HepG2 (cell line): ENCODE measurements at regions not wholly inside any gene's neighbourhood (a gene's known extent, or its start where the extent isn't known, plus 50 kb on each side); places are given as distances from the start of the nearest gene placed in this dataset.
A peak's percentile ranks its signal among the peaks of the same experiment; 100 is the strongest.

Experiments used
- ATAC-seq: fragments of 200-7000 bp; cut with Tn5 transposase; 3 replicates; pipeline ENCODE4 v1.9.1; 2020; ENCODE audit warnings: mild to moderate bottlenecking, moderate library complexity
- BruUV-seq: library from RNA; stranded (reverse); fragments of 400-500 nt; replicated peaks from 2 replicates; lab custom pipeline; 2021; lab: Mats Ljungman, UMichigan
- CTCF ChIA-PET: fragments of 300-600 bp; formaldehyde crosslinking; extraction: SDS; loops from one replicate; lab custom pipeline; 2021; ENCODE audit warnings: low total read pairs, inconsistent platforms, low intra/inter-chr PET ratio; lab: Yijun Ruan, JAX
- POLR2A ChIA-PET: fragments of 350-600 bp; sonication (Branson Sonifier 250); formaldehyde crosslinking; loops from one replicate; lab custom pipeline; 2020; ENCODE audit warnings: antibody characterized with exemption, inconsistent platforms; lab: Yijun Ruan, JAX
- DNase-seq: peaks from one replicate; pipeline ENCODE4 v3.0.0-alpha.2; 2015; ENCODE audit warnings: low spot score
- FAIRE-seq: peaks from 3 replicates; lab custom pipeline; 2011; peaks lifted over from hg19 to GRCh38; lab: Jason Lieb, UNC
- H2AFZ ChIP-seq: one replicate; pipeline ENCODE4 v1.6.1; 2011; ENCODE audit warnings: low read length, inconsistent platforms
- H3K27ac ChIP-seq: fragments of 300-600 bp; 3 replicates; pipeline ENCODE4 v1.8.0; 2011; ENCODE audit warnings: mixed run types, mild to moderate bottlenecking, mixed read lengths, low read length, inconsistent platforms; ENCODE audit not compliant: insufficient read depth; ENCODE audit errors: extremely low read length
- H3K27me3 ChIP-seq, 2 experiments: fragments of 200-600 bp in 1 of 2; 2 replicates in 1 of 2; 3 replicates in 1 of 2; pipeline versions ENCODE4 v1.6.0 to v1.8.0; 2011; ENCODE audit warnings: low read length in 2 of 2, mild to moderate bottlenecking in 2 of 2, moderate library complexity in 2 of 2, inconsistent platforms in 1 of 2; ENCODE audit not compliant: insufficient read depth in 2 of 2, control insufficient read depth in 1 of 2
- H3K36me3 ChIP-seq, 2 experiments: fragments of 200-600 bp in 1 of 2; replicated peaks in 1 of 2; 2 replicates in 1 of 2; 3 replicates in 1 of 2; pipeline versions ENCODE4 v1.5.1 to v1.8.0; 2011; ENCODE audit warnings: low read length in 2 of 2, inconsistent platforms in 1 of 2; ENCODE audit not compliant: insufficient read depth in 2 of 2, control insufficient read depth in 1 of 2
- H3K4me1 ChIP-seq: 2 replicates; pipeline ENCODE4 v1.5.1; 2012; ENCODE audit warnings: low read length, inconsistent platforms; ENCODE audit not compliant: insufficient read depth
- H3K4me2 ChIP-seq: 2 replicates; pipeline ENCODE4 v1.6.0; 2011; ENCODE audit warnings: low read depth, low read length, inconsistent platforms
- H3K4me3 ChIP-seq, 3 experiments: fragments of 200-600 bp in 1 of 3; sonication (generic), shearing (Covaris generic) in 1 of 3; replicated peaks in 1 of 3; 2 replicates each; pipeline ENCODE4 v1.5.1; 2011 to 2016; ENCODE audit warnings: low read length in 3 of 3, inconsistent platforms in 2 of 3, low read depth in 2 of 3, mild to moderate bottlenecking in 2 of 3, control low read depth in 1 of 3, mixed read lengths in 1 of 3; ENCODE audit not compliant: insufficient read depth in 1 of 3
- H3K79me2 ChIP-seq: one replicate; pipeline ENCODE4 v1.6.1; 2011; ENCODE audit warnings: low read length, inconsistent platforms; ENCODE audit not compliant: insufficient read depth
- H3K9ac ChIP-seq: 2 replicates; pipeline ENCODE4 v1.6.0; 2011; ENCODE audit warnings: mild to moderate bottlenecking, low read depth, low read length, inconsistent platforms; ENCODE audit not compliant: insufficient read depth
- H3K9me3 ChIP-seq: 2 replicates; pipeline ENCODE4 v1.5.1; 2012; ENCODE audit warnings: mild to moderate bottlenecking, low read length
- H4K20me1 ChIP-seq: 2 replicates; pipeline ENCODE4 v1.6.0; 2011; ENCODE audit warnings: inconsistent platforms, mild to moderate bottlenecking, low read length, moderate library complexity; ENCODE audit not compliant: insufficient read depth
- ATF7 ChIP-seq, 2 experiments: fragments of 450-650 bp in 1 of 2; sonication (generic) in 1 of 2; formaldehyde crosslinking in 1 of 2; IDR thresholded peaks; 2 replicates each; pipeline versions ENCODE4 v1.4.0 to v1.6.1; 2016 to 2020; ENCODE audit warnings: antibody characterized with exemption in 1 of 2, mild to moderate bottlenecking in 1 of 2, missing genetic modification reagents in 1 of 2
- CEBPG ChIP-seq: IDR thresholded peaks from 2 replicates; pipeline ENCODE4 v1.6.1; 2016
- HOMEZ ChIP-seq: IDR thresholded peaks from 2 replicates; pipeline ENCODE4 v1.6.1; 2016; ENCODE audit warnings: low read depth
- RFXAP ChIP-seq: sonication (generic); formaldehyde crosslinking; IDR thresholded peaks from 2 replicates; pipeline ENCODE4 v1.4.0; 2020; ENCODE audit warnings: missing genetic modification reagents, borderline replicate concordance
- SNAPC2 ChIP-seq: sonication (generic); formaldehyde crosslinking; IDR thresholded peaks from 2 replicates; pipeline ENCODE4 v1.8.1; 2022; ENCODE audit warnings: mild to moderate bottlenecking, missing genetic modification reagents
- TP53 ChIP-seq: sonication (generic); formaldehyde crosslinking; conservative IDR thresholded peaks from 2 replicates; pipeline ENCODE4 v1.4.0; 2020; ENCODE audit warnings: missing genetic modification reagents
- ZBTB4 ChIP-seq: sonication (generic); formaldehyde crosslinking; IDR thresholded peaks from 2 replicates; pipeline ENCODE4 v1.4.0; 2020; ENCODE audit warnings: missing genetic modification reagents, mild to moderate bottlenecking, borderline replicate concordance
- ZNF414 ChIP-seq: sonication (generic); formaldehyde crosslinking; IDR thresholded peaks from 2 replicates; pipeline ENCODE4 v1.5.0; 2020; ENCODE audit warnings: missing genetic modification reagents
- ZNF75D ChIP-seq: sonication (generic); formaldehyde crosslinking; IDR thresholded peaks from 2 replicates; pipeline ENCODE4 v1.8.1; 2023; ENCODE audit warnings: missing genetic modification reagents, mild to moderate bottlenecking, borderline replicate concordance
- ZNF781 ChIP-seq: sonication (generic); formaldehyde crosslinking; IDR thresholded peaks from 2 replicates; pipeline ENCODE4 v1.5.1; 2020; ENCODE audit warnings: borderline replicate concordance, mild to moderate bottlenecking, missing genetic modification reagents; ENCODE audit errors: not compliant biosample characterization
- ZNF782 ChIP-seq: sonication (generic); formaldehyde crosslinking; IDR thresholded peaks from 2 replicates; pipeline ENCODE4 v1.4.0; 2020; ENCODE audit warnings: missing genetic modification reagents, mild to moderate bottlenecking, borderline replicate concordance
- WGBS: methylation state at CpG from one replicate; pipeline ENCODE4 v1.1.6; 2017; ENCODE audit warnings: low lambda C conversion rate; 5-methylcytosine and 5-hydroxymethylcytosine counted together
- in situ Hi-C: cut with HindIII; loops from 2 replicates; pipeline ENCODE4 v1.10.0; 2017; ENCODE audit warnings: low pct_unique_long_range_greater_than_20kb; ENCODE audit not compliant: extremely low pct_ligation_motif_present
- intact Hi-C: fragments of 100-400 bp; cut with micrococcal nuclease; formaldehyde crosslinking; loops from one replicate; pipeline ENCODE4 v1.10.0; 2022; ENCODE audit not compliant: unreplicated experiment
- TF ChIP-seq, protein P1 (sequence below): sonication (generic); formaldehyde crosslinking; IDR thresholded peaks from 2 replicates; pipeline ENCODE4 v1.5.0; 2020; ENCODE audit warnings: missing genetic modification reagents
- TF ChIP-seq, protein P2 (sequence below): sonication (generic); formaldehyde crosslinking; IDR thresholded peaks from 2 replicates; pipeline ENCODE4 v1.8.0; 2023; ENCODE audit warnings: mild to moderate bottlenecking, missing genetic modification reagents

- TF ChIP-seq HOMEZ (CRISPR knock-in tag) (no peak), SNAPC2 (CRISPR knock-in tag) (no peak), ZNF782 (CRISPR knock-in tag) (no peak), TP53 (no peak), ZNF781 (no peak), ZNF414 (no peak), CEBPG (no peak), ZNF75D (CRISPR knock-in tag) (no peak)
- TF ChIP-seq, protein P1, sequence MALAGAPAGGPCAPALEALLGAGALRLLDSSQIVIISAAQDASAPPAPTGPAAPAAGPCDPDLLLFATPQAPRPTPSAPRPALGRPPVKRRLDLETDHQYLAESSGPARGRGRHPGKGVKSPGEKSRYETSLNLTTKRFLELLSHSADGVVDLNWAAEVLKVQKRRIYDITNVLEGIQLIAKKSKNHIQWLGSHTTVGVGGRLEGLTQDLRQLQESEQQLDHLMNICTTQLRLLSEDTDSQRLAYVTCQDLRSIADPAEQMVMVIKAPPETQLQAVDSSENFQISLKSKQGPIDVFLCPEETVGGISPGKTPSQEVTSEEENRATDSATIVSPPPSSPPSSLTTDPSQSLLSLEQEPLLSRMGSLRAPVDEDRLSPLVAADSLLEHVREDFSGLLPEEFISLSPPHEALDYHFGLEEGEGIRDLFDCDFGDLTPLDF (CRISPR knock-in tag) = no peak
These were observed 741.5 kb upstream of the GHITM start (continued) for GRCh38 chr10:83397806-83398205.

DNA sequence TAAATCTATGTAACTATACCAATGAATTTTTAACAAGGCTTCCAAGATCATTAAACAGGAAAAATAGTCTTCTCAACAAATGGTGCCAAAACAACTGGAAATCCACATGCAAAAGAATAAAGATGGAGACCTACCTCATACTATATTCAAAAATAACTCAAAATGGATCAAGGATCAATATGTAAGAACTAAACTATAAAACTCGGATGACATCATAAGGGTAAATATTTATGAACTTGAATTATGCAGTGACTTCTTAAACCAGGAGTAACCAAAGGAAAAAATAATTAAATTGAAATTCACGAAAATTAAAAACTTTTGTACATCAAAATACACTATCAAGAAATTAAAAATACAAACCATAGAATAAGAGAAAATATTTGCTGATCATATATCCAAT lies 728.7 kb upstream of the GHITM start:
- Histone ChIP-seq H3K36me3 (no peaks in the 10 kb centered on the region), H3K79me2 (no peaks in the 10 kb centered on the region), H3K4me2 (no peak overlapping the region), H3K4me3 (no peak overlapping the region), H3K9me3 (peaks cover 76% of the 10 kb centered on the region), H3K27ac (no peak overlapping the region), H3K27me3 (no peaks in the 10 kb centered on the region), H3K4me1 (no peaks in the 10 kb centered on the region), H2AFZ (no peak overlapping the region), H4K20me1 (no peaks in the 10 kb centered on the region), H3K9ac (no peak overlapping the region)
- FAIRE-seq (no peak), DNase-seq (no peak), ATAC-seq (no peak)
- TF ChIP-seq, protein P2, sequence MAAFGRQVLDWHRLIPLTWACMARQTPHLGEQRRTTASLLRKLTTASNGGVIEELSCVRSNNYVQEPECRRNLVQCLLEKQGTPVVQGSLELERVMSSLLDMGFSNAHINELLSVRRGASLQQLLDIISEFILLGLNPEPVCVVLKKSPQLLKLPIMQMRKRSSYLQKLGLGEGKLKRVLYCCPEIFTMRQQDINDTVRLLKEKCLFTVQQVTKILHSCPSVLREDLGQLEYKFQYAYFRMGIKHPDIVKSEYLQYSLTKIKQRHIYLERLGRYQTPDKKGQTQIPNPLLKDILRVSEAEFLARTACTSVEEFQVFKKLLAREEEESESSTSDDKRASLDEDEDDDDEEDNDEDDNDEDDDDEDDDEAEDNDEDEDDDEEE (CRISPR knock-in tag) = no peak
- TF ChIP-seq ATF7 (IDR thresholded peaks at IDR 0.05) (peak; percentile 73), ATF7 (CRISPR knock-in tag; IDR thresholded peaks at IDR 0.05) (no peak), ZBTB4 (CRISPR knock-in tag) (no peak), RFXAP (CRISPR knock-in tag) (no peak)
- CTCF ChIA-PET = no interaction called here
- no TSS peak for BruUV-seq
- intact Hi-C loops = no loop called here
- in situ Hi-C loops = no loop called here
- WGBS = 3% methylated on average over 2 of the region's 2 CpGs
- POLR2A ChIA-PET = no interaction called here
